HG03039 (cell line): ENCODE measurements at regions not wholly inside any gene's neighbourhood (a gene's known extent, or its start where the extent isn't known, plus 50 kb on each side); places are given as distances from the start of the nearest gene placed in this dataset.
"Not testable (repeated sequence)": the region's sequence is repeated elsewhere in the genome, so short reads cannot be mapped to it uniquely, and the experiment has no call there.

Experiments used
- ATAC-seq: cut with Tn5 transposase; IDR thresholded peaks from one replicate; pipeline ENCODE4 v1.9.1; 2021; ENCODE audit warnings: mild to moderate bottlenecking, moderate library complexity; ENCODE audit not compliant: unreplicated experiment

DNA sequence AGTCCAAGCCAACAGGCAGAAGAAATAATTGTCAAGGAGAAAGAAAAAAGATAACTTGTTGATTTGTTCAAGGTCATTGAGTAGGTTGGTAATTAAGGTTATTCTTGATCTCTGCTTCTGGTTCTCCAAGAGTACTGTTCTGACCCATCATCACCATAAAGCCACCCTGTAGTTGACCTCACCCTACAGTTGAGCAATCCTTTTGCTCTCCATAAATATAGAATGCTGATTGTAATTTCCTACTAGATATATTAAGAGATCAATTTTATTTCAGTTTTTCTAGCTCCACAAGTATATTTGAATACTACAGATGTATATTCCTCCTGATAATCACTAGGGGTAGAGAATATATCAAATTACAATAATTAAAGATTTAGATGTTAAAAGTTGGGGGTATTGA is 350.5 kb upstream of the PDE3A start:
- ATAC-seq = no peak

DNA sequence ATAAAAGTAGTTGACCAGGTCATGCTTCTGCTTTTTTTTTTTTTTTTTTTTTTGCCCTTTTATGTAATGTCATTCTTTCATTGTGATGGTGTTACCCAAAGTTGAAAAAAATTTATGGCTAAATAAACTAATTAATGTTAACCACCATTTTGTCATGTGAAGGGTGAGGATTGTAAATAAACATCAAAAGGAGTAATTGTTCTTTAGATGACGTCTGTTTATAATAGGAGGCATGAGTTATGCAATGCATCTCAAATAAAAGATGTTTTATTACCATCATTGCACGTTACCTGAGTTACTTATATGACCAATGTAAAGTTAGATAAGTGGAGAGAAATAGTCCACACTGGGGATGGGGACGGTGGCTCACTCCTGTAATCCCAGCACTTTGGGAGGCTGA is 349.9 kb upstream of the PDE3A start:
- ATAC-seq = no peak

DNA sequence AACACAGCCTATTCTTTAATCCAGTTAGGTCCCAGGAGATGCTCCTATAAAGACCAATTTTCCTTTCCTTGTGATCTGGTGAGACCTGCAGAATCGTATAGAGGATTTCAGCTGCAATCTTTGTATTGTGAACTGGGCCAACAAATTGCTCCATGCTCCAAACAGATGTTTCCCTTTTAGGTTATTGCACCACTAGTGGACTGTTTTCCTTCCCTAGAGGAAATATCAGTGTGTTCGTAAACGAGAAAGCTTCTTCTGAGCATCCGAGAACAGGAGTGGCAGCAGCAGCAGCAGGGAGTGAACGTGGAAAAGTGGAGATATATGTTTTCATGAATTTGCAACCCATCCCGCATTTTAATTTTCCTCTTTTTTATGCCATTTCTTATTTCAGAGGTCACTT is 344.1 kb upstream of the PDE3A start:
- no peak for ATAC-seq

DNA sequence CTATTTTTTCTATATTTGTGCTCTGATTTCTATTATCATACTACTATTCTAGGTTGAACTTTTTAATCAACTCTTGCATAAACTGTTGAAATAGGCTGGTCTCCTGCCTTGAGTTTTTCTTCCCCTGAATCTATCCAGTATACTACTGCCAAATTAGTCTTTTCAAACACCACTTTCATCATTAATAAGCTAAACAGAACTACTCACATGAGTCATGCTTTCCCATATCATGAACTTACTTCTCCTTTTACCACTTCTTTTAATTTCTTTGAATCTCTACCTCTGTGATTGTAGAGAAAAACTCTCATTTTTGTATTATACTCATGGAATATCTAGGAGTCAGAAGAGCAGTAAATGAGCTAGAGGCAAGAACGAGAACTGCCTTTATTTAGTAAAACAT is 340.3 kb upstream of the PDE3A start:
- no peak for ATAC-seq

DNA sequence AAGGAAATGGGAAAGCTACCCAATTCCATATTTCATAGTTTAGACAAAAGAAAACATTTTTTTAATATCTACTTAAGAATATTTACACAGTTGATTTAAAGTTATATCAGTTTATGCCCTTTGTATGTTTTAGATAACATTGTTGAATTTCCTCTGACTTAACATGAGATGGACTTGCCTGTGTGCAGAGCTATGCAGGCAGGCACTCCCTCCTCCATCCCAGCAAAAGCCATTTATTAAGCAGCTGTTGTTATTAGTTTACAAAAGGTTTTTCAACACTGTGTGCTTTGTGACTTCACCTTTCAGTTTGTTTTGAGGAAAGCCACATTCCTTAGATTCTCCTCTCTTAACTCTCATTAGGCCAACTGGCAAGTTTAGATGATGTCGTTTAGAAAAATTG is 337.5 kb upstream of the PDE3A start:
- ATAC-seq = no peak

DNA sequence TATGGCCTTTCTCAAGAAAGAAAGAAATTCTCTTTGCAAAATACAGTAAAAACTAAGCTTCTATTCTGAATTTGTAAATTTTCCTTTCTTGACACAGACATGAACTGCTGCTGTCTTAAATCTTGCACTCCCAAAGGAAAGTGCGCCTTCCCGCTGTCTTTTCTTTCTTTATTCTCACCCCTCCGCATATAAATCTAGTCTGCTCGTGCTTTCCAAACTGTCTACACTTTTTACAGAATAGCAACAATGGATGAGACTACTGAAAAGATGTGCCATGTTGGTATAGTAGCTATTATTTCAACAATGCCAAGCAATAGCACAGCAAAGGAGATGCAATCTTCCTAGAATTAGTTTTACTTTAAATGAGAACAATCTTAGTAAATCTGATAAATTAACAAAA is 328.8 kb upstream of the PDE3A start:
- no peak for ATAC-seq

DNA sequence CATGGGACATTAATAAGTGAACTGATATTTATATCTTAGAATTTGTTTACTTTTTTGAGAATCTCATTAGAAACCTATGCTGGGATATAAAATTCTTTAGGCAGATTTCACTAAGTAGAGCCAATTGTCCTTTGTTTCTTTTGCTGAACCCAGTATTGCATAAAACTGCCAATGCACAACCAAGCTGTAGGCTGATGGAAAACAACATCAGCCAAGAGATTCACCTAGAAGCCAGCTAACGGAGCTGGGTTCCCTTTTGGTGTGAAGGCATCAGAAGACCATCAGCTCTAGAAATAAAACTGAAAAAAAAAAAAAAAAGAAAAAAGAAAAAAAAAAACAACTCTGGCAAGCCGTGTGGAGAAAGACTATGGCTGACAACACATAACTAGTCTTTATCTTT is 328.2 kb upstream of the PDE3A start:
- ATAC-seq = no peak

DNA sequence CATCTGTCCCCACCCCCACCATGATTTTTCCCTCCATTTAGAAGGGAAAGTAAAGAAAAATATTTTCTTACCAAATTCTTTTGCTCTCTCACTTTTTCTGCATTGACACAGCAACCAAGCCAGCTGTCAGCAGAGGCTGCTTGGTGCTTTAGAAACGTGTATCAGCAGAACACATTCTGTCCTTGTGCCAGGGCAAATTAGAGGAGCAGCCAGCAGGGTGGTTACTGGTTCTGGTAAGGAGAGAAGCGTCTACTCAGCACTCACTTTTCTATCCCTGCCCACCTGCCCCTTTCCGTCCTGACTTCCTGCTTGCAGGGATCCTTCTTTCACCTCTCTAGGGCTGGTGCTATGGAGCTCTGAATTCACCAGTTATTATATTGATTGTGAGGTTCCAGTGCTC is 327.5 kb upstream of the PDE3A start:
- ATAC-seq = no peak

DNA sequence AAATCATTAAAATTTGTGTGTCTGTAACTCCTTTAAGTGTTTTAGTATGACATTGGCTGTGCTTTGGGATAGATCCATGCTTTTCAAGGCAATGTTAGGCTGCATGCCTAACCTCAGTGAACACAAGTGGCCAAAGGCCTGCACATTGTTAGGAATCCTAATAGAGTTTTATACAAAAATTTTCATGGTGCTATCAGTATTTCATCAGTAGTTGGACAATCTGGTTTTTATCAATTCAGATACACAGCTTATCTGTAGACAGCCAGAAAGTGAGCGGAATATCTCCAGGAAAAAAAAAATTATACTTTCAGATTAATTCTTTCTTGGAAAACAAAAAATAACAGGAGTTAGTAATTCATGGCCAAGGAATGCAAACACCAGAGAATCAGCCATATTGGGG is 324.0 kb upstream of the PDE3A start:
- no peak for ATAC-seq

DNA sequence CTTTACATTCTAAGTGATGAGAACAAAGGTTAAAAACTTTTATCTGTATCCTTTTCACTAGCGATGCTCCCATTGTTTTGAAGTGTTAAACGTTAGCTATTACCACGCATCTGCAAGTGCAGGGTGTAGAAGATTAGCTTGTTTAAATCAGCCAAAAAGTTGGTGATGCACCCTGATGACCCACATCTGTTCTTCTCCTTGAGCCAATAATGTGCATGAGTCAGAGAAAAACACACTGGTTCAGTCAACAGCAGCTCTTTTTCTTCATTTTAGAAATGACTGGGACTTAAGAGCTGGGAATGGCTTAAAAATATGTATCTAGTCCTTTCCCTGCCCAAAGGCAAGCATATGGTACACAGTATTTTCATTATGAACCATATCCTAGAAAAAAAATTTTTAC is 323.5 kb upstream of the PDE3A start:
- ATAC-seq = no peak

DNA sequence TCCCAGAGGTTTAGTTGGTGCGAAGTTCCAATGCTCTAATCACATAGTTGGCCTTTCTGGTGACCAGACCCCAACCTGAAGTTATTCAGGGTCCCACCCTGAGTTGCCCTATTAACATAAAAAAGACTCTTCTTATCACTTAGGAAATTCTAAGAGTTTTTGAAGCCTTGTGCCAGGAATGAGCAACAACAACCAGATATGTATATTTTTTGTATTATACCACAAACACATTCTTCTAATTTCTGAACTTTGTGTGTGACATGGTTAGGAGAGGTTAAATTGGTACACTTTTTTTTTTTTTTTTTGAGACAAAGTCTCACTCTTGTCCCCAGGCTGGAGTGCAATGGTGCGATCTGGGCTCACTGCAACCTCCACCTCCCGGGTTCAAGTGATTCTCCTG is 320.4 kb upstream of the PDE3A start:
- ATAC-seq = no peak

DNA sequence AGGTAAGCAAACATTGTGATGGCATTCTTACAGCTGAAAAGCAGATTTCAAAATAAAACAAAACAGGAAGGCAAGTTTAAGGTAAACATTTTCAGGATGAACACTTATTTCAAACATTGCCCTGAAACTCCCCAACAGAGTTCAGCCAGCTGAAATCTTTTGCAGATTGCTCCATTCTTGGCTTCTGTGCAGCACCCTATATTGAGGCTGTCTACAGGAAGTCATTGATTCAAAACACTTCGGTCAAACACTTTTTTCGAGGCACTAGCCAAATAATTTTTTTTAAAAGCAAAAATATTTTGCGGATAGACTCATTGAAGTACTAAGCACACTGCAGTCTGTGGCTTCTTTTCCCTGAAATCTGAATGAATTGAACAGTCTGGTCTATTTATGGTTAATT is 318.1 kb upstream of the PDE3A start:
- no peak for ATAC-seq

DNA sequence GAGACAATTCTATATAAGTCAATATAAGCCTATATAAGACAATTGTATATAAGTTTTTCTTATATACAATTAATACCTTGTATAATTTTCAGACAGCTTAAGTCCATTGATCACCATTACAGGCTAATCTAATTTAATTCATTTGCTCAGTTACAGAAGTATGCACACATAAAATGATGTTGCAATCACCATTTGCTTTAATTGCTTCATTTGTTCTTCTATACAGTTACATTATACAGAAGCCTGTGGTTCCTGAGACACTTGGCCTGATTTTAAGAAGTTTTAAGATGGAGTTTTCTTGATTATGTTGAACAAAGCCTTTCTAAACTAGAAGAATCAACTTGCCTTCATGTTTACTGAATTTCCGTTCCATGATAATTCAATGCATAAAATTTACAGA is 314.6 kb upstream of the PDE3A start:
- ATAC-seq = no peak

DNA sequence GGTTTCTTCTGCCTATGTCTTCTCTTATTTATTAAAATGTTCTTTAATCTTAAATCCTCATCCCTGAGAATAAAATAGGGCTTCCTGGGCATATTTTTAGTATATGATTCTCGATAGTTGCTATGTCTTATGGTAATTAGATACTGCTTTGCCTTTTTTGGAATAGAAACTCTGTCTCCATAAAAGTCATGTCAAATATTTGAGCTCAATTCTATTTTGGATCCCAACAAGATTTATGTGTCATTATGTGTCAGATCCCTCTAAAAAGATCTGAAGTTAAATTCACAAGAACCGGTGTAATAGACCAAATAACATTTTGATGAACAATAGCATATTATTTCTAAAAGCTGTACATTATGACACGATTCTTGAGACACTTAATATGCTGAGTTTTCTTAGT is 312.5 kb upstream of the PDE3A start:
- no peak for ATAC-seq

DNA sequence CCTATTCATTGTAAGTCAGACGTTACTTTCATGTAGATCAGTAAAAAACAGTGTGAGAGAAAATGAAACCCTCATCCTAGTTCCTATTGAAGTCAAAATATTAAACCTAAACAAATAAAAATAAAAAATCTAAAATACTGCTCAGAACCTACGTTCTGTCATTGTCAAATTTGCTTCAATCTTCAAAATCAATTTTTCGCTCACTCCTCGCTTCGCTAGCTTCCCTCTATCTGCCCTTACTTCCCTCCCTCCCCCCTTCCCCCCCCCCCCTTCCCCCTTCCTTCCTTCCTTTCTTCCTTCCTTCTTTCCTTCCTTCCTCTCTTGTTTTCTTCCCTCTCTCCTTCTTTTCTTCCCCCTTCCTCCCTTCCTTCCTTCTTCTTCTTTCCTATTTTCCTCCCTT is 310.9 kb upstream of the PDE3A start:
- no peak for ATAC-seq

DNA sequence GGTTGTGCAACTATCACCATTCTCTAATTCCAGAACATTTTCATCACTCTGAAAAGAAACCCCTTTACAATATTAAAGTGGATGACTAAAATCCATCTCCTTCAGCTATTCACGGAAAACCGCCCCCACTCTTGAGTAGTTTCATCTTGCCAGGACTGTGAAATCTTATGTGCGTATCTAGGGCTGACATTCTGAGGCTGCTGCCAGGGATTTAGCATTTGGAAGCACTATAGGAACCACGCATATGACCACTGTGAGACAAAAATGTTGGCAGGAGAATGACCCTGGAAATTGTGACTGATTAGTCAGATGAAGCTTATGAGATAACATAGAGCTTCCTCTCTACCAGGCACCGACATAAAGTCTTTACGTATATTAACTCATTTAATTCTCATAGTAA is 305.2 kb upstream of the PDE3A start:
- ATAC-seq = no peak

DNA sequence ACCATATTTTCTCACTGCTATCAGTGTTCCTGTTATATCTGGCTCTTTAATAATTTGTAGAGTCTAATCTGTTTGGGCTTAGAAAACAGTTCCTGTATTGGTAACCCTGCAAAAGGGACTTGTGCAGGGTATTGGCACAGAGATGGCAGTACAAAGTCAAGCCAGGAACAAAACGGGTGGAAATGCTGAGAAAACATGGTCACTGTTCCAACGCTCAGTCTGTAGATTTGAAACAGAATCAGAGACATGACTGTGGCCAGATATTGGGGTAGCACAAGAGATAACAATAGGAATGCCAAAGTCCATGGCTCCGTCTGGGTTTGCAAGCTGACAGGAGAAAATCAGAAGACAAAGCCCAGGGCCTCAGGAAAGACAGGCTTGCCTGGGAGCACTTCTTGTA is 290.7 kb upstream of the PDE3A start:
- no peak for ATAC-seq

DNA sequence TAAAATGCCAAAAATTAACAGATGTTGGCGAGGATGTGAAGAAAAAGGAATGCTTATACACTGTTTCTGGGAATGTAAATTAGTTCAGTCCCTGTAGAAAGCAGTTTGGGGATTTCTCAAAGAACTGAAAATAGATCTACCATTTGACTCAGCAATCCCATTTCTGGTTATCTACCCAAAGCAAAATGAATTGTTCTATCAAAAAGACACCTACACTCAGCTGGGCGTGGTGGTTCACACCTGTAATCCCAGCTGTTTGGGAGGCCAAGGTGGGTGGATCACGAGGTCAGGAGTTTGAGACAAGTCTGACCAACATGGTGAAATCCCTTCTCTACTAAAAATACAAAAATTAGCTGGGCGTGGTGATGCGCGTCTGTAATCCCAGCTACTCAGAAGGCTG is 279.3 kb upstream of the PDE3A start:
- ATAC-seq = no peak

DNA sequence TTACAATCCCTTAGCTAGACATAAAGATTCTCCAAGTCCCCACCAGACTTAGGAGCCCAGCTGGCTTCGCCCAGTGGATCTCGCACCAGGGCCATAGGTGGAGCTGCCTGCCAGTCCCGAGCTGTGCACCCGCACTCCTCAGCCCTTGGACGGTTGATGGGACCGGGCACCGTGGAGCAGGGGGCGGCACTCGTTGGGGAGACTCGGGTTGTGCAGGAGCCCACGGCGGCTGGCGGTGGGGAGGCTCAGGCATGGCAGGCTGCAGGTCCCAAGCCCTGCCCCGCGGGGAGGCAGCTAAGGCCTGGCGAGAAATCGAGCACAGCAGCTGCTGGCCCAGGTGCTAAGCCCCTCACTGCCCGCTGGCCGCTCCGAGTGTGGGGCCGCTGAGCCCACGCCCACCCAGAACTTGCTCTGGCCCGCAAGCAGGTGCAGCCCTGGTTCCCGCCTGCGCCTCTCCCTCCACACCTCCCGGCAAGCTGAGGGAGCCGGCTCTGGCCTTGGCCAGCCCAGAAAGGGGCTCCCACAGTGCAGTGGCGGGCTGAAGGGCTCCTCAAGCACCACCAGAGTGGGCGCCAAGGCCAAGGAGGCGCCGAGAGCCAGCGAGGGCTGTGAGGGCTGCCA is 275.0 kb upstream of the PDE3A start:
- not testable (repeated sequence) for ATAC-seq

DNA sequence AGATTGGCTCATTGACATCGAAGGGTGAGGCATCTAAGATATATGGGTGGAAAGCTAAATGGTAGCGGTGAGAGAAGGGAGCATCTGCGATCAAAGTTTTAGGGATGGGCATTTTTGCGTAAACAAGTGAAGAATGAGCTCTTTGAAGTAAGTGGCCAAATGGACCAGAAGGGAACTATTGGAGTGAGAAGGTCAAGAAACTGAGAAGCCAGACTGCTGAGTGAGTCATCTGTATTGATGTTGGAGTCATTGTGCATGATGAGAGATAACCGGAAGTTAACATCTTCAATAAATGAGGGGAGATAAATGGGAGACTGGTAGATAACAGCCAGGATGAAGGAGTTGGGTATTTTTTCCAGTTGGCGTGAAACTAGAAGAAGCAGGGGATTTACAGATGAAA is 271.9 kb upstream of the PDE3A start:
- no peak for ATAC-seq

DNA sequence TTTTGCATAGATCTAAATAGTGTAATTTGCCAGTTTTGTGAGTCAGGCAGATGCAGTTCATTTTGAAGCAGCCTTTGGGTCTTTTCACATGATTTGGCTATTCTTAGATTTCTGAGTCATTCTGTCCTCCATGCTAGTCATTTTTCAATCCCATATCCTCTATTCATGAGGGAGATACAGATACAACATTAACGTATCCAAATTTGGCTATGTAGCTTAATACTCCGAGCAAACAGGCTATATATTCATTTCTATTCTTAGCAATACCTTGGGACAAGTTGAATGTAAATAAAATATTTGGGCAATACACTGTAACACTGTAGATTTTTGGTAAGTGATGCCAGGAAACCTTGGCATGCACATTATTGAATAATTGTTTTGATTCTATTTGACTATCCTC is 270.7 kb upstream of the PDE3A start:
- ATAC-seq = no peak

DNA sequence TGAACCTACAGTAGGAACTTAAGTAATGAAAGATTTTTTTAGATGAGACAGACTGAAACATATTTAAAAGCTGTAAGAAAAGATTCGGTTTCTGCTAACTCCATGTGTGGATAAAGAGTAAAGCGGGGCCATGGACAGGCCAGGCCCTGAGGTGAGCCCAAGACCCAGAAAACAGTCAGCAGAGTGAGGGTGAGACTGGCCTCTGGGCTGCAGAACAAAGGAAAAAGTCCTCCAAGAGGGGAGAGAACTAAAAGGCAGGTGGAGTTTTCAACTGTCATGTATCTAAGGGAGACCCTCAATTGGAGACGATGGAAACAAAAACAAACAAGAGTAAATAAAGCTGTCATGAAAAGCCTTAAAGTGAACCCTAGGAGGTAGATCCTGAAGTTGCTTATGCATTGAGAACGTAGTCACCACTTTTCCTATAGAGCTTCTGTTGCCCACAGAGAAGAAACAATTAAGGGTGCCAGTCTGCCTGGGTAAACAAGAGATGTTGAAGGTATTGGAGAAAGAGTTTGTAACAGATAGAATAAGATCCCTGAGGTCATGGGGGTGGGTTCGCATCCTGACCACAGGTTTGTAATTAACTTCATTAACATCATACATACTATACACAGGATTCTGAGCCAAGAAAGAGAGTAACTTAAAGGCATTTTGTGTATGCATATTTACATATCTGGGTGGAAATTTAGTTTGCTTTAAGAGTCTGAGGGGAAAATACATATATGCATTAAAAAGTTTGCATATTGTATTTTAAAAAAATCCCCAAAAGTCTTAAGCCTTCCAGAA is 268.7 kb upstream of the PDE3A start:
- ATAC-seq = no peak

DNA sequence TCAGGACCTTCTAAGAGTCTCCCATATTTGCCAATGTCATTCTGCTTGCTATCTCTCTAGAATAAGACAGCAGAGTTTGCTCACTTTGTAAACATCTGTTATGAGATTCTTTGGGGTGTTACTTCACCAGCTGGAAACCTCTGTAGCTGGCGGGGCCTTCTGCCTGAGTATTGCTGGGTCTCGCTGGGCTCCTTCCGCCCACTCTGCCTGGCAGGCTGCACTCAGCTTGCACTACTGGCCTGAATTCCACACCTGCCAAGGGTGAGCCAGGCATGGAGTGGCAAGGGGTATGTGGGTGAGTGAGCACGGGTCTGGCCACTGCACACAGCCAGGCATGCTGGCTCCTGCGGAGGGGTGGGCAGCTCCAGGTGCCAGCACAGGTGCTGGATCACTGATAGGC is 267.3 kb upstream of the PDE3A start:
- no peak for ATAC-seq
